ENCODE measurements at regions not wholly inside any gene's neighbourhood (a gene's known extent, or its start where the extent isn't known, plus 50 kb on each side); places are given as distances from the start of the nearest gene placed in this dataset.

DNA sequence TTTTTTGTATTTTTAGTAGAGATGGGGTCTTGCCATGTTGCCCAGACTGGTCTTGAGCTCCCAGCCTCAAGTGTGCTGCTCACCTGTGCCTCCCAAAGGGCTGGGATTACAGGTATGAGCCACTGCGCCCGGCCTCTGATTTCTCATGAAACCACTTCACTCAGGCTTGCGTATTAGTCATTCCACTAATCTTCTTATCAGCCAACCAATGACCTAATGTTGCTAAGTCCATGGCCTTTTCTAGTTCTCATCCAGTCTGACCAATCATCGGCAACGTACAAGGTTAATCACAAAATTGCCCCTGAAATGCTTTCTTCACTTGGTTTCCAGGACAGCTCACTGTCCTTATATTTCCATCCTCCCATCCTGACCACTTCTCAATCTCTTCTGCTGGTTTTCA lies 605.3 kb upstream of the SLC10A2 start:
- Histone ChIP-seq H3K27me3 (ENCODE audit: insufficient read depth, poor library complexity, severe bottlenecking) (no peaks in the 10 kb centered on the region), H3K4me3 (ENCODE audit: severe bottlenecking) (no peak overlapping the region), H3K36me3 (ENCODE audit: low read depth) (no peaks in the 10 kb centered on the region), H3K27ac (ENCODE audit: poor library complexity, severe bottlenecking) (no peak overlapping the region), H3K9me3 (ENCODE audit: severe bottlenecking) (no peaks in the 10 kb centered on the region), H3K4me1 (ENCODE audit: insufficient read depth, poor library complexity, severe bottlenecking) (no peaks in the 10 kb centered on the region)
- DNase-seq (ENCODE audit: low spot score) (no peak), ATAC-seq (ENCODE audit: low read depth) (no peak)
- TF ChIP-seq, protein P1, sequence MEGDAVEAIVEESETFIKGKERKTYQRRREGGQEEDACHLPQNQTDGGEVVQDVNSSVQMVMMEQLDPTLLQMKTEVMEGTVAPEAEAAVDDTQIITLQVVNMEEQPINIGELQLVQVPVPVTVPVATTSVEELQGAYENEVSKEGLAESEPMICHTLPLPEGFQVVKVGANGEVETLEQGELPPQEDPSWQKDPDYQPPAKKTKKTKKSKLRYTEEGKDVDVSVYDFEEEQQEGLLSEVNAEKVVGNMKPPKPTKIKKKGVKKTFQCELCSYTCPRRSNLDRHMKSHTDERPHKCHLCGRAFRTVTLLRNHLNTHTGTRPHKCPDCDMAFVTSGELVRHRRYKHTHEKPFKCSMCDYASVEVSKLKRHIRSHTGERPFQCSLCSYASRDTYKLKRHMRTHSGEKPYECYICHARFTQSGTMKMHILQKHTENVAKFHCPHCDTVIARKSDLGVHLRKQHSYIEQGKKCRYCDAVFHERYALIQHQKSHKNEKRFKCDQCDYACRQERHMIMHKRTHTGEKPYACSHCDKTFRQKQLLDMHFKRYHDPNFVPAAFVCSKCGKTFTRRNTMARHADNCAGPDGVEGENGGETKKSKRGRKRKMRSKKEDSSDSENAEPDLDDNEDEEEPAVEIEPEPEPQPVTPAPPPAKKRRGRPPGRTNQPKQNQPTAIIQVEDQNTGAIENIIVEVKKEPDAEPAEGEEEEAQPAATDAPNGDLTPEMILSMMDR (IDR thresholded peaks at IDR 0.05; ENCODE audit: poor library complexity, severe bottlenecking) = no peak

DNA sequence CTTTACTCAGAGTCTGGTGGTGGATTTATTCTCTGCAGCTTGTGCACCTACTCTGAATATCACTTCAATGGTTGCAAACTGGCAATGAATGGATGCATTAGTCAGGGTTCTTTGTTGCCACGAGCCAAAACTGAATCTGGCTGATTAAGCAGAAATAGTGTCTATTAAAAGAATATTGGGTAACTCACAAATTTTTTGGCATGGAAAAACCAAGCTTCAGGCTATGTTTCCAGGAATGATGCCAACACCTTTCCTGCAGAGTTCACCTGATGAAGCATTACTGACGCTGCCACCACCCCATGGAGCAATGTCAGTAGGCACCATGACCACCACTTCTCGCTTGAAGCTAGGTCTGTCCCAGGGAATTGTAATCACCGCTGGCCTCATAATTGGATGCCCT lies 597.8 kb upstream of the SLC10A2 start:
- Histone ChIP-seq H3K36me3 (ENCODE audit: low read depth) (no peaks in the 10 kb centered on the region), H3K4me1 (ENCODE audit: insufficient read depth, poor library complexity, severe bottlenecking) (no peaks in the 10 kb centered on the region), H3K4me3 (ENCODE audit: severe bottlenecking) (no peak overlapping the region), H3K27ac (ENCODE audit: poor library complexity, severe bottlenecking) (no peak overlapping the region), H3K9me3 (ENCODE audit: severe bottlenecking) (no peaks in the 10 kb centered on the region), H3K27me3 (ENCODE audit: insufficient read depth, poor library complexity, severe bottlenecking) (peaks cover 4% of the 10 kb centered on the region)
- TF ChIP-seq, protein P1 (IDR thresholded peaks at IDR 0.05; ENCODE audit: poor library complexity, severe bottlenecking) = no peak
- DNase-seq (ENCODE audit: low spot score) (no peak), ATAC-seq (ENCODE audit: low read depth) (peak; percentile 50; the same call in 2 of the 3 replicates)

DNA sequence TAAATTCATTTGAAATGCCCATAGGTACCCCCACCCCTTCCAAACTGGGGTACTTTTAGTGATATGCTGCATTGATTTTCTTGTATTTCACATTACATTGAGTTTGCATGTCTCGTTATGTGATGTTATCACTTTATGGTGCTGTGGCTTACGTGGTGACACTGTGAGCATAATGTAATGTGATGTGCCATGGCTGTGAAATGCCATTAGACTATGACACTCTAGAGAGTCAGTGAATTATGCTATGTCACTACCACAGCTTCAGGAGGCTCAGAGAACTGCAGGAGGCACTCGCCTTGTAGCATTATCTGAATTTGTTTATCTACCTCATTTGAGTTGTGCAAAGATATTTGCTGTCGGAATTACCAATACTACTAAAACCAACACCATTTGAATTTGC lies 590.1 kb upstream of the SLC10A2 start:
- Histone ChIP-seq H3K27me3 (ENCODE audit: insufficient read depth, poor library complexity, severe bottlenecking) (no peaks in the 10 kb centered on the region), H3K36me3 (ENCODE audit: low read depth) (no peaks in the 10 kb centered on the region), H3K4me3 (ENCODE audit: severe bottlenecking) (no peak overlapping the region), H3K27ac (ENCODE audit: poor library complexity, severe bottlenecking) (no peak overlapping the region), H3K4me1 (ENCODE audit: insufficient read depth, poor library complexity, severe bottlenecking) (no peaks in the 10 kb centered on the region), H3K9me3 (ENCODE audit: severe bottlenecking) (no peaks in the 10 kb centered on the region)
- ATAC-seq (ENCODE audit: low read depth) = no peak
- TF ChIP-seq, protein P1 (IDR thresholded peaks at IDR 0.05; ENCODE audit: poor library complexity, severe bottlenecking) = no peak
- DNase-seq (ENCODE audit: low spot score) = no peak

DNA sequence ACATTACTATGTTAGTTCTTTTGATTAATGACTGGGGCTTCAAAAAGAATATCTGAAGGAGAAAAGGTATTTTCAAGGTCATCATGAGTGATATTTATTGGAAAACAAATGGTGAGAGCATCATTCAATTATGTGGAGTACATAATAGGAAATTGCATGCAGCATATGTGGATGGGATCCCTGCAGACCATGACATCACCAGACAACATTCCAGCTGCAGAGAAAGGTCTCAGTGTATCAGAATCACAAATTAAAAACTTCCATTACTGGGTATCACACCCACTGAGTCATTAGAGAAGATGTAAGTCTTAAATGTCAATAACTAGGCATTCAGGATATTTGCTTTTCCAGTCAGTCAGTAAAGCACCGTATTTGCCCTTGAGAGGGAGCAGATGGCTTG lies 574.4 kb upstream of the SLC10A2 start:
- Histone ChIP-seq H3K27me3 (ENCODE audit: insufficient read depth, poor library complexity, severe bottlenecking) (no peaks in the 10 kb centered on the region), H3K4me3 (ENCODE audit: severe bottlenecking) (no peak overlapping the region), H3K4me1 (ENCODE audit: insufficient read depth, poor library complexity, severe bottlenecking) (no peaks in the 10 kb centered on the region), H3K27ac (ENCODE audit: poor library complexity, severe bottlenecking) (no peak overlapping the region), H3K9me3 (ENCODE audit: severe bottlenecking) (no peaks in the 10 kb centered on the region), H3K36me3 (ENCODE audit: low read depth) (no peaks in the 10 kb centered on the region)
- DNase-seq (ENCODE audit: low spot score) (no peak), ATAC-seq (ENCODE audit: low read depth) (no peak)
- TF ChIP-seq, protein P1 (IDR thresholded peaks at IDR 0.05; ENCODE audit: poor library complexity, severe bottlenecking) = no peak

DNA sequence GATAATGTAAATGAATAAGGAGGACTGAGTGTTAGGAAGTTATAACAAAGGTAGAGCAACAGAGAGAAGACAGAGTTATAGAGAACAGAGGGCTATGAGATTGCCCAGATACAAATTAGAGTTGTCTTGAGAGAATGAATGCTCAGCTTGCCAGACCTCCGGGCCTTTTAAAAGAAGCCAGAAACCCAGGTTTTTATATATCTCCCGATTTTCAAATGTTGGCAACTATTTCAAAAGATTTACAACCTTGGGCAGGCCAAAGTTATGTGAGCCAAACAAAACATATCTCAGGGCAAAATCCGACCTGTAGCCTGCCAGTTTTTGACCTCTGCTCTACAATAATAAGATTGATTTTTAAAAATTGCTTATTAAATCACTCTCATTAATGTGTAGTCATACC lies 573.1 kb upstream of the SLC10A2 start:
- H3K9me3 ChIP-seq (ENCODE audit: severe bottlenecking) = no peaks in the 10 kb centered on the region
- H3K4me3 ChIP-seq (ENCODE audit: severe bottlenecking) = no peak overlapping the region
- H3K36me3 ChIP-seq (ENCODE audit: low read depth) = no peaks in the 10 kb centered on the region
- DNase-seq (ENCODE audit: low spot score) = no peak
- TF ChIP-seq, protein P1 (IDR thresholded peaks at IDR 0.05; ENCODE audit: poor library complexity, severe bottlenecking) = no peak
- no peaks in the 10 kb centered on the region for H3K4me1 ChIP-seq (ENCODE audit: insufficient read depth, poor library complexity, severe bottlenecking)
- no peak for ATAC-seq (ENCODE audit: low read depth)
- H3K27me3 ChIP-seq (ENCODE audit: insufficient read depth, poor library complexity, severe bottlenecking) = no peaks in the 10 kb centered on the region
- H3K27ac ChIP-seq (ENCODE audit: poor library complexity, severe bottlenecking) = no peak overlapping the region

Measured in RWPE2 (cell line).